ENCODE measurements at regions not wholly inside any gene's neighbourhood (a gene's known extent, or its start where the extent isn't known, plus 50 kb on each side); places are given as distances from the start of the nearest gene placed in this dataset.

DNA sequence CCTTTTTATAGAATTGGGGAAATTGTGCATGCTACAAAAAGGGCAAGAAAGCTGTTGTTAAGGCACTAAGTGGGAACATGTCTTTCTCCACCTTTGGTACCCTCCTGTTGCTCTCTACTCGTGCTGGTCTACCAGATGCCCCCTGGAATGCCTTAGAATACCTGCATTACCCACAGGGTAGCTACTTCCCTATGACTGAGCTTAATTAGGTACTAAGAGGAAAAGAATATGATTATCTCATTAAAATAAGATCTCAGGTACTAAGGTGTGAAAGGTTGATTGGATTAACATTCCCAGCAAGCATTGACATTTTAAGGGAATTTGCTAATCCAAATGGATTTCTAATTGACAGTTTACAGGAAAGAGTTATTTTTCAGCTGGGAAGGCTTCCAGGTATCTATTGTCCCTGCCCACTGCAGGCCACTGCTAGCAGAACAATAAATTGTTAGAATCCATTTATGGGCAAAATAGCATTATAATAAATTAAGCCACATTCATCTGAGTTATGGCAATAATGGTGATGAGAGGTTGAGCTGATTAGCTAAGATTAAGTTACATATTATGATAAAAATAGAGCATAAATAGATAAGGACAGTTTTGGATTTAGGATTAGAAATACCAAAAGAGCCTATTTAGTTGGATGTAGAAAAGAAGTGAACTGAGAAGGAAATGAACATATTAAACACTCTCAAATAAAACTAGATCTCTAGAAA lies 67.8 kb upstream of the GRIP1 start:
- no peak for TF ChIP-seq POLR2A (IDR thresholded peaks at IDR 0.05)
- TF ChIP-seq, protein P1, sequence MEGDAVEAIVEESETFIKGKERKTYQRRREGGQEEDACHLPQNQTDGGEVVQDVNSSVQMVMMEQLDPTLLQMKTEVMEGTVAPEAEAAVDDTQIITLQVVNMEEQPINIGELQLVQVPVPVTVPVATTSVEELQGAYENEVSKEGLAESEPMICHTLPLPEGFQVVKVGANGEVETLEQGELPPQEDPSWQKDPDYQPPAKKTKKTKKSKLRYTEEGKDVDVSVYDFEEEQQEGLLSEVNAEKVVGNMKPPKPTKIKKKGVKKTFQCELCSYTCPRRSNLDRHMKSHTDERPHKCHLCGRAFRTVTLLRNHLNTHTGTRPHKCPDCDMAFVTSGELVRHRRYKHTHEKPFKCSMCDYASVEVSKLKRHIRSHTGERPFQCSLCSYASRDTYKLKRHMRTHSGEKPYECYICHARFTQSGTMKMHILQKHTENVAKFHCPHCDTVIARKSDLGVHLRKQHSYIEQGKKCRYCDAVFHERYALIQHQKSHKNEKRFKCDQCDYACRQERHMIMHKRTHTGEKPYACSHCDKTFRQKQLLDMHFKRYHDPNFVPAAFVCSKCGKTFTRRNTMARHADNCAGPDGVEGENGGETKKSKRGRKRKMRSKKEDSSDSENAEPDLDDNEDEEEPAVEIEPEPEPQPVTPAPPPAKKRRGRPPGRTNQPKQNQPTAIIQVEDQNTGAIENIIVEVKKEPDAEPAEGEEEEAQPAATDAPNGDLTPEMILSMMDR (IDR thresholded peaks at IDR 0.05), result no peak

Data from Peyer's patch (tissue), 4 donors.